ENCODE measurements at regions not wholly inside any gene's neighbourhood (a gene's known extent, or its start where the extent isn't known, plus 50 kb on each side); places are given as distances from the start of the nearest gene placed in this dataset.
A peak's percentile ranks its signal among the peaks of the same experiment; 100 is the strongest.

DNA sequence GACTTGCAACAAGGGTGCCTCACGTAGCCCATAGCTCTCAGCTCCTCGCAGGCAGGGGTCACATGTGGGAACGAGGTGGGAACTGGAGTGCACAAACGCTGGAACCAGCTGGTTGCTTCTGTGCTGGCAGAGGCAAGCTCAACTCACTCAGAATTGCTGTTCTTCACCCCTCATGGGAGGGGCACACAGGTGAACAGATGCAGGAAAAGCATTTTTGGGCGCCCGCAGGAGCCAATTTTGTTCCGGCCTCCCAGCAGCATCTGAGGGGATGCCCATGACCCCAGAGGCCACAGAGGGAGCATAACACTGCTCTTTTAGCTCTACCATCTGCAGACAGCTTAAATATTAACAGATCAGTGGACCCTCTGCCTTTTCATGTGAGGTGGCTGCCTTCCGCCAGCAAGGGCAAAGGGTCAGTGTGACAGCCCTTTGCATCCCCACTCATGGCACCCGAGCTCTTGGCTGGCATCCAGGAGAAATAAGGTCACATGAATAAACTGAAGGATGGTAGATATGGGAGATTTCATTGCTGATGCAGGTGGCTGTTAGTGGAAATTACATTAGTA lies 196.2 kb downstream of the SLCO4C1 start (continued):
- TF ChIP-seq FOXM1 (CRISPR knock-in tag; IDR thresholded peaks at IDR 0.05) (no peak), ZNF484 (CRISPR knock-in tag; IDR thresholded peaks at IDR 0.05; ENCODE audit: borderline replicate concordance, low read depth) (no peak), IRX3 (CRISPR knock-in tag; IDR thresholded peaks at IDR 0.05; ENCODE audit: borderline replicate concordance, low read depth) (no peak), ZMYM4 (CRISPR knock-in tag; IDR thresholded peaks at IDR 0.05) (peak; percentile 99), ZNF441 (CRISPR knock-in tag; IDR thresholded peaks at IDR 0.05; ENCODE audit: borderline replicate concordance) (no peak), RARA (CRISPR knock-in tag; IDR thresholded peaks at IDR 0.05) (peak; percentile 98), TEAD3 (CRISPR knock-in tag; optimal IDR thresholded peaks at IDR 0.05; ENCODE audit: borderline replicate concordance) (peak; percentile 79), ZNF20 (CRISPR knock-in tag; IDR thresholded peaks at IDR 0.05) (no peak), NR2F2 (IDR thresholded peaks at IDR 0.05; ENCODE audit: borderline replicate concordance, low read depth) (peak; percentile 94), PHF5A (CRISPR knock-in tag; IDR thresholded peaks at IDR 0.05; ENCODE audit: low read depth, unreplicated experiment) (peak; percentile 15)
- TF ChIP-seq, protein P1, sequence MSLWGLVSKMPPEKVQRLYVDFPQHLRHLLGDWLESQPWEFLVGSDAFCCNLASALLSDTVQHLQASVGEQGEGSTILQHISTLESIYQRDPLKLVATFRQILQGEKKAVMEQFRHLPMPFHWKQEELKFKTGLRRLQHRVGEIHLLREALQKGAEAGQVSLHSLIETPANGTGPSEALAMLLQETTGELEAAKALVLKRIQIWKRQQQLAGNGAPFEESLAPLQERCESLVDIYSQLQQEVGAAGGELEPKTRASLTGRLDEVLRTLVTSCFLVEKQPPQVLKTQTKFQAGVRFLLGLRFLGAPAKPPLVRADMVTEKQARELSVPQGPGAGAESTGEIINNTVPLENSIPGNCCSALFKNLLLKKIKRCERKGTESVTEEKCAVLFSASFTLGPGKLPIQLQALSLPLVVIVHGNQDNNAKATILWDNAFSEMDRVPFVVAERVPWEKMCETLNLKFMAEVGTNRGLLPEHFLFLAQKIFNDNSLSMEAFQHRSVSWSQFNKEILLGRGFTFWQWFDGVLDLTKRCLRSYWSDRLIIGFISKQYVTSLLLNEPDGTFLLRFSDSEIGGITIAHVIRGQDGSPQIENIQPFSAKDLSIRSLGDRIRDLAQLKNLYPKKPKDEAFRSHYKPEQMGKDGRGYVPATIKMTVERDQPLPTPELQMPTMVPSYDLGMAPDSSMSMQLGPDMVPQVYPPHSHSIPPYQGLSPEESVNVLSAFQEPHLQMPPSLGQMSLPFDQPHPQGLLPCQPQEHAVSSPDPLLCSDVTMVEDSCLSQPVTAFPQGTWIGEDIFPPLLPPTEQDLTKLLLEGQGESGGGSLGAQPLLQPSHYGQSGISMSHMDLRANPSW (CRISPR knock-in tag; IDR thresholded peaks at IDR 0.05; ENCODE audit: borderline replicate concordance) = no peak; the same call in 1 of the 2 replicates
- TF ChIP-seq, protein P2, sequence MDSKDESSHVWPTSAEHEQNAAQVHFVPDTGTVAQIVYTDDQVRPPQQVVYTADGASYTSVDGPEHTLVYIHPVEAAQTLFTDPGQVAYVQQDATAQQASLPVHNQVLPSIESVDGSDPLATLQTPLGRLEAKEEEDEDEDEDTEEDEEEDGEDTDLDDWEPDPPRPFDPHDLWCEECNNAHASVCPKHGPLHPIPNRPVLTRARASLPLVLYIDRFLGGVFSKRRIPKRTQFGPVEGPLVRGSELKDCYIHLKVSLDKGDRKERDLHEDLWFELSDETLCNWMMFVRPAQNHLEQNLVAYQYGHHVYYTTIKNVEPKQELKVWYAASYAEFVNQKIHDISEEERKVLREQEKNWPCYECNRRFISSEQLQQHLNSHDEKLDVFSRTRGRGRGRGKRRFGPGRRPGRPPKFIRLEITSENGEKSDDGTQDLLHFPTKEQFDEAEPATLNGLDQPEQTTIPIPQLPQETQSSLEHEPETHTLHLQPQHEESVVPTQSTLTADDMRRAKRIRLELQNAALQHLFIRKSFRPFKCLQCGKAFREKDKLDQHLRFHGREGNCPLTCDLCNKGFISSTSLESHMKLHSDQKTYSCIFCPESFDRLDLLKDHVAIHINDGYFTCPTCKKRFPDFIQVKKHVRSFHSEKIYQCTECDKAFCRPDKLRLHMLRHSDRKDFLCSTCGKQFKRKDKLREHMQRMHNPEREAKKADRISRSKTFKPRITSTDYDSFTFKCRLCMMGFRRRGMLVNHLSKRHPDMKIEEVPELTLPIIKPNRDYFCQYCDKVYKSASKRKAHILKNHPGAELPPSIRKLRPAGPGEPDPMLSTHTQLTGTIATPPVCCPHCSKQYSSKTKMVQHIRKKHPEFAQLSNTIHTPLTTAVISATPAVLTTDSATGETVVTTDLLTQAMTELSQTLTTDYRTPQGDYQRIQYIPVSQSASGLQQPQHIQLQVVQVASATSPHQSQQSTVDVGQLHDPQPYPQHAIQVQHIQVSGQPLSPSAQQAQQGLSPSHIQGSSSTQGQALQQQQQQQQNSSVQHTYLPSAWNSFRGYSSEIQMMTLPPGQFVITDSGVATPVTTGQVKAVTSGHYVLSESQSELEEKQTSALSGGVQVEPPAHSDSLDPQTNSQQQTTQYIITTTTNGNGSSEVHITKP (CRISPR knock-in tag; IDR thresholded peaks at IDR 0.05; ENCODE audit: low read depth) = peak; percentile 48; the same call in 1 of the 2 replicates
- TF ChIP-seq, protein P3, sequence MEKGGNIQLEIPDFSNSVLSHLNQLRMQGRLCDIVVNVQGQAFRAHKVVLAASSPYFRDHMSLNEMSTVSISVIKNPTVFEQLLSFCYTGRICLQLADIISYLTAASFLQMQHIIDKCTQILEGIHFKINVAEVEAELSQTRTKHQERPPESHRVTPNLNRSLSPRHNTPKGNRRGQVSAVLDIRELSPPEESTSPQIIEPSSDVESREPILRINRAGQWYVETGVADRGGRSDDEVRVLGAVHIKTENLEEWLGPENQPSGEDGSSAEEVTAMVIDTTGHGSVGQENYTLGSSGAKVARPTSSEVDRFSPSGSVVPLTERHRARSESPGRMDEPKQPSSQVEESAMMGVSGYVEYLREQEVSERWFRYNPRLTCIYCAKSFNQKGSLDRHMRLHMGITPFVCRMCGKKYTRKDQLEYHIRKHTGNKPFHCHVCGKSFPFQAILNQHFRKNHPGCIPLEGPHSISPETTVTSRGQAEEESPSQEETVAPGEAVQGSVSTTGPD (CRISPR knock-in tag; IDR thresholded peaks at IDR 0.05) = no peak
- TF ChIP-seq, protein P4, sequence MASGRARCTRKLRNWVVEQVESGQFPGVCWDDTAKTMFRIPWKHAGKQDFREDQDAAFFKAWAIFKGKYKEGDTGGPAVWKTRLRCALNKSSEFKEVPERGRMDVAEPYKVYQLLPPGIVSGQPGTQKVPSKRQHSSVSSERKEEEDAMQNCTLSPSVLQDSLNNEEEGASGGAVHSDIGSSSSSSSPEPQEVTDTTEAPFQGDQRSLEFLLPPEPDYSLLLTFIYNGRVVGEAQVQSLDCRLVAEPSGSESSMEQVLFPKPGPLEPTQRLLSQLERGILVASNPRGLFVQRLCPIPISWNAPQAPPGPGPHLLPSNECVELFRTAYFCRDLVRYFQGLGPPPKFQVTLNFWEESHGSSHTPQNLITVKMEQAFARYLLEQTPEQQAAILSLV (CRISPR knock-in tag; IDR thresholded peaks at IDR 0.05; ENCODE audit: borderline replicate concordance) = no peak
